ENCODE measurements at regions not wholly inside any gene's neighbourhood (a gene's known extent, or its start where the extent isn't known, plus 50 kb on each side); places are given as distances from the start of the nearest gene placed in this dataset.

GRCh38 chr6:144997996-144998395 is 712.9 kb downstream of the UTRN start:
- TF ChIP-seq CTCF (IDR thresholded peaks at IDR 0.05) (no peak), POLR2A (IDR thresholded peaks at IDR 0.05) (no peak)
